ENCODE measurements at regions not wholly inside any gene's neighbourhood (a gene's known extent, or its start where the extent isn't known, plus 50 kb on each side); places are given as distances from the start of the nearest gene placed in this dataset.

DNA sequence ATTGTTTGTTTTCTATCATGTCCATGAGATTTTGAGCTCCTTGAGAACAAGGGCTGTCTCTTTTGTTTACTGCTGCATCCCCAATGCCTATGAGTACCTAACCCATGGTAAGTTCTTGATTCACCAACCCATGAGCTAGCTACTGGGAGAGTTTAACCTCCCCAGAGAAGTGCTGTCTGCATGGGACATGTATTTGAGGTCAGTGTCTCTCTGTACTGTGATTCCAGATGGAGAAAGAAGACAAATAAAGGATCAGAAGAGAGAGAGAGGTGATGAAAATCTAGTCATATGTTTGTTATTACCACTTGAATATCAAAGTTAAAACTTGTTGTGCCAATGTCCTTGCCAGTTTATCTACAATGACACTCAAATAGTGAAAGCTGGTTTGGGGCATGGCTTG lies 421.8 kb downstream of the BCAT1 start:
- TF ChIP-seq, protein P1, sequence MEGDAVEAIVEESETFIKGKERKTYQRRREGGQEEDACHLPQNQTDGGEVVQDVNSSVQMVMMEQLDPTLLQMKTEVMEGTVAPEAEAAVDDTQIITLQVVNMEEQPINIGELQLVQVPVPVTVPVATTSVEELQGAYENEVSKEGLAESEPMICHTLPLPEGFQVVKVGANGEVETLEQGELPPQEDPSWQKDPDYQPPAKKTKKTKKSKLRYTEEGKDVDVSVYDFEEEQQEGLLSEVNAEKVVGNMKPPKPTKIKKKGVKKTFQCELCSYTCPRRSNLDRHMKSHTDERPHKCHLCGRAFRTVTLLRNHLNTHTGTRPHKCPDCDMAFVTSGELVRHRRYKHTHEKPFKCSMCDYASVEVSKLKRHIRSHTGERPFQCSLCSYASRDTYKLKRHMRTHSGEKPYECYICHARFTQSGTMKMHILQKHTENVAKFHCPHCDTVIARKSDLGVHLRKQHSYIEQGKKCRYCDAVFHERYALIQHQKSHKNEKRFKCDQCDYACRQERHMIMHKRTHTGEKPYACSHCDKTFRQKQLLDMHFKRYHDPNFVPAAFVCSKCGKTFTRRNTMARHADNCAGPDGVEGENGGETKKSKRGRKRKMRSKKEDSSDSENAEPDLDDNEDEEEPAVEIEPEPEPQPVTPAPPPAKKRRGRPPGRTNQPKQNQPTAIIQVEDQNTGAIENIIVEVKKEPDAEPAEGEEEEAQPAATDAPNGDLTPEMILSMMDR (CRISPR knock-in tag; IDR thresholded peaks at IDR 0.05): no peak
- TF ChIP-seq TAF1 (CRISPR knock-in tag; IDR thresholded peaks at IDR 0.05) (no peak), HMGA1 (CRISPR knock-in tag; conservative IDR thresholded peaks at IDR 0.05) (no peak), NR2F1 (CRISPR knock-in tag; IDR thresholded peaks at IDR 0.05) (no peak), FOXA1 (IDR thresholded peaks at IDR 0.05) (no peak), FOXA1 (CRISPR knock-in tag; IDR thresholded peaks at IDR 0.05) (no peak), SUZ12 (IDR thresholded peaks at IDR 0.05; ENCODE audit: low read depth, low read length) (no peak), SMAD1 (CRISPR knock-in tag; IDR thresholded peaks at IDR 0.05; ENCODE audit: borderline replicate concordance, low read depth) (no peak), NCOR1 (IDR thresholded peaks at IDR 0.05; ENCODE audit: borderline replicate concordance, low read length) (no peak), HDAC6 (IDR thresholded peaks at IDR 0.05; ENCODE audit: low read depth, low read length) (no peak), NONO (IDR thresholded peaks at IDR 0.05) (no peak), NONO (CRISPR knock-in tag; conservative IDR thresholded peaks at IDR 0.05) (no peak)
- TF ChIP-seq, protein P2, sequence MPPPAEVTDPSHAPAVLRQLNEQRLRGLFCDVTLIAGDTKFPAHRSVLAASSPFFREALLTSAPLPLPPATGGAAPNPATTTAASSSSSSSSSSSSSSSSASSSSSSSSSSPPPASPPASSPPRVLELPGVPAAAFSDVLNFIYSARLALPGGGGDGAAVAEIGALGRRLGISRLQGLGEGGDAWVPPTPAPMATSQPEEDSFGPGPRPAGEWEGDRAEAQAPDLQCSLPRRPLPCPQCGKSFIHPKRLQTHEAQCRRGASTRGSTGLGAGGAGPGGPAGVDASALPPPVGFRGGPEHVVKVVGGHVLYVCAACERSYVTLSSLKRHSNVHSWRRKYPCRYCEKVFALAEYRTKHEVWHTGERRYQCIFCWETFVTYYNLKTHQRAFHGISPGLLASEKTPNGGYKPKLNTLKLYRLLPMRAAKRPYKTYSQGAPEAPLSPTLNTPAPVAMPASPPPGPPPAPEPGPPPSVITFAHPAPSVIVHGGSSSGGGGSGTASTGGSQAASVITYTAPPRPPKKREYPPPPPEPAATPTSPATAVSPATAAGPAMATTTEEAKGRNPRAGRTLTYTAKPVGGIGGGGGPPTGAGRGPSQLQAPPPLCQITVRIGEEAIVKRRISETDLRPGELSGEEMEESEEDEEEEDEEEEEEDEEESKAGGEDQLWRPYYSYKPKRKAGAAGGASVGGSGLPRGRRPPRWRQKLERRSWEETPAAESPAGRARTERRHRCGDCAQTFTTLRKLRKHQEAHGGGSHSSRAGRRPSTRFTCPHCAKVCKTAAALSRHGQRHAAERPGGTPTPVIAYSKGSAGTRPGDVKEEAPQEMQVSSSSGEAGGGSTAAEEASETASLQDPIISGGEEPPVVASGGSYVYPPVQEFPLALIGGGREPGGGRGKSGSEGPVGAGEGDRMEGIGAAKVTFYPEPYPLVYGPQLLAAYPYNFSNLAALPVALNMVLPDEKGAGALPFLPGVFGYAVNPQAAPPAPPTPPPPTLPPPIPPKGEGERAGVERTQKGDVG (CRISPR knock-in tag; IDR thresholded peaks at IDR 0.05; ENCODE audit: borderline replicate concordance): no peak
- TF ChIP-seq, protein P3, sequence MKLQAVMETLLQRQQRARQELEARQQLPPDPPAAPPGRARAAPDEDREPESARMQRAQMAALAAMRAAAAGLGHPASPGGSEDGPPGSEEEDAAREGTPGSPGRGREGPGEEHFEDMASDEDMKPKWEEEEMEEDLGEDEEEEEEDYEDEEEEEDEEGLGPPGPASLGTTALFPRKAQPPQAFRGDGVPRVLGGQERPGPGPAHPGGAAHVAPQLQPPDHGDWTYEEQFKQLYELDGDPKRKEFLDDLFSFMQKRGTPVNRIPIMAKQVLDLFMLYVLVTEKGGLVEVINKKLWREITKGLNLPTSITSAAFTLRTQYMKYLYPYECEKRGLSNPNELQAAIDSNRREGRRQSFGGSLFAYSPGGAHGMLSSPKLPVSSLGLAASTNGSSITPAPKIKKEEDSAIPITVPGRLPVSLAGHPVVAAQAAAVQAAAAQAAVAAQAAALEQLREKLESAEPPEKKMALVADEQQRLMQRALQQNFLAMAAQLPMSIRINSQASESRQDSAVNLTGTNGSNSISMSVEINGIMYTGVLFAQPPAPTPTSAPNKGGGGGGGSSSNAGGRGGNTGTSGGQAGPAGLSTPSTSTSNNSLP (IDR thresholded peaks at IDR 0.05; ENCODE audit: low read depth, low read length): no peak
- TF ChIP-seq, protein P4, sequence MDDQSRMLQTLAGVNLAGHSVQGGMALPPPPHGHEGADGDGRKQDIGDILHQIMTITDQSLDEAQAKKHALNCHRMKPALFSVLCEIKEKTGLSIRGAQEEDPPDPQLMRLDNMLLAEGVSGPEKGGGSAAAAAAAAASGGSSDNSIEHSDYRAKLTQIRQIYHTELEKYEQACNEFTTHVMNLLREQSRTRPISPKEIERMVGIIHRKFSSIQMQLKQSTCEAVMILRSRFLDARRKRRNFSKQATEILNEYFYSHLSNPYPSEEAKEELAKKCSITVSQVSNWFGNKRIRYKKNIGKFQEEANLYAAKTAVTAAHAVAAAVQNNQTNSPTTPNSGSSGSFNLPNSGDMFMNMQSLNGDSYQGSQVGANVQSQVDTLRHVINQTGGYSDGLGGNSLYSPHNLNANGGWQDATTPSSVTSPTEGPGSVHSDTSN (CRISPR knock-in tag; IDR thresholded peaks at IDR 0.05; ENCODE audit: borderline replicate concordance): no peak
- TF ChIP-seq, protein P5, sequence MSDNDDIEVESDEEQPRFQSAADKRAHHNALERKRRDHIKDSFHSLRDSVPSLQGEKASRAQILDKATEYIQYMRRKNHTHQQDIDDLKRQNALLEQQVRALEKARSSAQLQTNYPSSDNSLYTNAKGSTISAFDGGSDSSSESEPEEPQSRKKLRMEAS (IDR thresholded peaks at IDR 0.05): no peak

Data from HepG2 (cell line).